HG03442 (cell line): ENCODE measurements at regions not wholly inside any gene's neighbourhood (a gene's known extent, or its start where the extent isn't known, plus 50 kb on each side); places are given as distances from the start of the nearest gene placed in this dataset.
"Not testable (repeated sequence)": the region's sequence is repeated elsewhere in the genome, so short reads cannot be mapped to it uniquely, and the experiment has no call there.

Experiments
- ATAC-seq: cut with Tn5 transposase; IDR thresholded peaks from one replicate; pipeline ENCODE4 v1.9.1; 2021; ENCODE audit warnings: mild to moderate bottlenecking, moderate library complexity; ENCODE audit not compliant: unreplicated experiment

DNA sequence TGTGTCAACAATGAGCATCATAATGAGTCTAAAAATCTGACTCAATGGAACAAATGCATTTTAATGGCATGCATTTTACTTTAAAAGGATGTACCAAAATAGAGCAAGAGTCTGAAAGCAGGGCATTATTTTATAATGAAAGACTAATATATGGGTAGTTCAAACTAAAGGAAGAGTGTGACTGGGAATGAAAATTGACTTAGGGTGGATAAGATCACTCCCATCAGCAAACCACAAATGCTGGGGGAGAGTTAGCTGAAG is 114.7 kb downstream of the SOX4 start:
- no peak for ATAC-seq

GRCh38 chr6:21710216-21710615 is 116.7 kb downstream of the SOX4 start:
- ATAC-seq: no peak

- ATAC-seq: no peak
Observed at GRCh38 chr6:21710908-21711627, 117.5 kb downstream of the SOX4 start.

GRCh38 chr6:21712213-21712612 is 118.7 kb downstream of the SOX4 start:
- ATAC-seq: no peak

- ATAC-seq: no peak
Observed at GRCh38 chr6:21713481-21713880, 119.9 kb downstream of the SOX4 start.

DNA sequence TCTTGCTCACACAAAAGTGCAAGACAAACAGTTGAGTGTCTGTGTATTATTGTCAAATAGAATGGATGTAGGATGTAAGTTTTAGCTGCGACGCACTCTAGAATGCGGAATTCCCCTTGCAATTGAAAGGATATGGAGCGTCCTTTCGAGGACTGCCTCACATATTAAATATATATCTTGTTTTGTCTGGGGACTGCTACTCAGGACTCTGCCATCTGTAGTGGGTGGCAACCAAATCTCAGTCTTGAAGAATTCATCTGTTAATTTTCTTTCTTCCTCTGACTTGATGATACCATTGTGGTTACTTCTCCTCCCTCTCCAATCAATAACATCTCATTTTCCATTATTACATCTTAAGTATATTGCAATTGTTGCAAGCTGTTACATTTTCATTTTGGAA is 121.6 kb downstream of the SOX4 start:
- no peak for ATAC-seq

GRCh38 chr6:21722510-21722909 is 129.0 kb downstream of the SOX4 start:
- no peak for ATAC-seq

GRCh38 chr6:21726676-21727075 is 133.1 kb downstream of the SOX4 start:
- no peak for ATAC-seq

GRCh38 chr6:21728141-21728540 is 134.6 kb downstream of the SOX4 start:
- ATAC-seq: no peak

DNA sequence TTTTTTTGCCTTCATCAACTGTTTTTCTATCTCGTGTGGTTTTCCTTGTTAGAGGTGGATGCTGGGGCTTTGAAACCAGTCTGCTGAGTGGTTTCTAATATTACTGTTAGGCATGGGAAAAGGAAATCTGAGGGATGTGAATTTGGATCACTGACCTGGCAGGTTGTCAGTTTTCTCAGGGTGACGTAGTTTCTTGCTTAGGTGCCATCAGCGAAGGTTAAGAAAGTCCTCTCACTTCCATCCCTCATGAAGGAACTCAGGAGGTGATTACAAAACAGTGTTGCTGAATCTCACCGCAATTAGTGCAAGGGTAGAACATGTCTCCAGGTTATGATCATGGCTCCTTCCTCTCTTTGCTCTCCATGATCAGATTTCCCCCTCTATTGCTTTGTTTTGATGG is 135.9 kb downstream of the SOX4 start:
- ATAC-seq: no peak

DNA sequence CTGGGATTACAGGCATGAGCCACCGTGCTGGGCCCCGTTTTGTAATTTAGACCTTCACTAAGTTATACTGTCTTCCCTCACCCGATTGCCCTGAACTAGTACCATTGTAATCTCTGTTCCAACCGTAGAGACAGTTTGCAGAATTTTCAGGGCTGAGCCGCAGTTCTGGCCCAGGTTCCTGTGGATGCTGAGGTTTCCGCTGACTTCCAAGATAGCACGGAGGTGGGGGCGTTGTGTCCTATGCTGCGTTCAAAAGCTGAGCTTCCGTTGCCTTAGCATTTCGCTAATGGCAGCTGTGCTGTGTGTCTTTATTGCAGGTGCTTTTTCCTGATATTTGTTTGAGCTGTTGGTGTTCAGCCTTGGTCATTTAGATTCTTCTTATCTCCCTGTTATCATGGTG is 137.0 kb downstream of the SOX4 start:
- no peak for ATAC-seq

GRCh38 chr6:21731411-21732031 is 138.0 kb downstream of the SOX4 start:
- ATAC-seq: no peak

- ATAC-seq: not testable (repeated sequence)
Observed at GRCh38 chr6:21732032-21732730, 138.6 kb downstream of the SOX4 start.

- ATAC-seq: no peak
Observed at GRCh38 chr6:21732731-21733130, 139.2 kb downstream of the SOX4 start.

GRCh38 chr6:21733311-21733710 is 139.8 kb downstream of the SOX4 start:
- no peak for ATAC-seq

DNA sequence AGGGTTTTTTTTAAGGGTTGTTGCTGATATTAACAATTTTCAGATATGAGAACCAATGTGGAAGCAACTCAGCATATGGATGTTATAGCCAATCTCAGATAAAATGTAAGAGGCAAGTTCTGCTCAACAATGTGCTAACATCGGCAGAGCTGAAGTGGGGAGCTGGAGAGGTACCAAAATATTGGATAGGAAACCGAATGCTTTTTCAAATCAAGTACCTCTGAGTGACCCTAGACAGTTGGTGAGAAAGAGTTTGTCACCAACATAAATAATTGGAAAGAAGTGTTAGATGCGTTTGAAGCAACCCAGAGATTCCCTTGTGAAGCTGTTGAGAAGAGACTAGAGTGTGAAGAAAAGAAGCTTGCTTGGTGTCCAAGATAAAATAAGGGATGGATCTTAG is 140.7 kb downstream of the SOX4 start:
- ATAC-seq: no peak

DNA sequence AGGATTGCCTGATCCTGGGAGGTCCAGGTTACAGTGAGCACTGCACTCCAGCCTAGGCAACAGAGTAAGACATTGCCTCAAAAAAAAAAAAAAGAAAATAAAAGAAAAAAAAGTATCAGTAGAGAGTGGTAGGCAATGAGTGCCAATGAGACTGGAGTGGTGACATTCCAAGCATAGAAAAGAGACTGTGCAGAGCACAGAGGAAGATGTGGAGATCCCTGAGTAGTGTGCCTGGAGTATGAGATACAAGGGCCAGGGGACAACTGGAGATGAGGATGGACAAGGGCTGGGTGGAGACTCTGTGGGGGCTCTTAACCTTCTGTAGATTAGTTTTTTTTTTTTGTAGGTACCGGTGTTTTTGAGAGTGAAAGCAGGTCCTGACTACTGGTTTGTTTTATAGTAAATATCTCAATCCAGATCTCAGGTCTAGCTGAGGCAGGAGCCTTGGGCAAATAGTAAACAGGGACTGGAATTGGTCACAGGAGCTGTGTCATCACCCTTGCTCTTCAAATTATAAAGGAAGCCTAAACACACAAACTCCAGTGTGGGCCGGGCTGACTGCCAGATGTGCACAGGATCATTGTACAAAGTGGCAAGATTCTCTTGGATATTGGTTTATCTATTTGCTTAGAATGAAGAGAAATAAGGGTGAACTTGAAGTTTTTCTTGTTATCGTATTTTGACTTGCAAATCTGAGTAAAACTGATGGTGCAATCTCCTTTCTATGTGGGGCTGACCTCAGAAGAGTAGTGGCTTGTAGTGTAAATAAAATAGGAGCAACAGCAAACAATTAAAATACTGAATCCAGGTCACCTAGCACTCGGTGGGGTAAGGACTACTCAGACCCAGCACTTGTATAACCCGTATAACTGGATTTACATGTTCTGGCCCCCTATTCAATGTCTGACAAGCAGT is 144.9 kb downstream of the SOX4 start:
- ATAC-seq: no peak

- no peak for ATAC-seq
Observed at GRCh38 chr6:21739241-21739640, 145.7 kb downstream of the SOX4 start.

DNA sequence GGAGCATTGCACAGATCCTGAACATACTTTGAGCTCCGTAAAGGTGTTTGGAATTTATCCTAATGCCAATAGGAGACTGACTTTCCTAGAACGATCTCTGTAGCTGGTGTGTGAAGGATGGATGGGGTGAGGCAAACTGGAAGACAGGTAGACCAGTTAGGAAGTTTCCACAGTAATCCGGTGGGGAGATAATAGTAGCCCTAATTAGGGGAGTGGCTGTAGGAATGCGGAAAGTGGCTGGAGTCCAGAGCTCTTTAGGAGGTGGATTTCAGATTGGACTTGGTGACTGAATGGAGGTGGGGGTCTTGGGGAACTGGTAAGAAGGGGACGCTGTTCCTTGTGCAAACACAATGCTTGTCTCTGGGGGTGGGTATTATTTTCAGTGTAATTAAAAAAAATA is 146.3 kb downstream of the SOX4 start:
- ATAC-seq: no peak

- ATAC-seq: no peak
Observed at GRCh38 chr6:21740376-21741124, 147.0 kb downstream of the SOX4 start.
